Skeletal muscle tissue (tissue), 3 donors: ENCODE measurements at regions not wholly inside any gene's neighbourhood (a gene's known extent, or its start where the extent isn't known, plus 50 kb on each side); places are given as distances from the start of the nearest gene placed in this dataset.

Experiments
- H3K27ac ChIP-seq: one replicate; pipeline ENCODE4 v1.7.0; 2013; ENCODE audit warnings: mild to moderate bottlenecking, low read depth, low read length, inconsistent platforms
- H3K27me3 ChIP-seq, 3 donors: one replicate each; pipeline ENCODE4 v1.7.0; 2013; ENCODE audit warnings: low read length in 3 of 3; ENCODE audit not compliant: control insufficient read depth in 3 of 3, insufficient read depth in 3 of 3
- H3K36me3 ChIP-seq, 3 donors: one replicate each; pipeline ENCODE4 v1.7.0; 2013; ENCODE audit warnings: low read length in 3 of 3; ENCODE audit not compliant: control insufficient read depth in 3 of 3, insufficient read depth in 3 of 3
- H3K4me1 ChIP-seq, 3 donors: one replicate each; pipeline ENCODE4 v1.7.0; 2013; ENCODE audit warnings: low read length in 3 of 3, mild to moderate bottlenecking in 3 of 3; ENCODE audit not compliant: control insufficient read depth in 3 of 3, insufficient read depth in 3 of 3
- H3K4me3 ChIP-seq, 3 donors: one replicate each; pipeline ENCODE4 v1.7.0; 2013; ENCODE audit warnings: low read length in 3 of 3
- H3K9ac ChIP-seq, 3 donors: one replicate each; pipeline ENCODE4 v1.7.0; 2013; ENCODE audit warnings: low read length in 3 of 3, mild to moderate bottlenecking in 3 of 3, moderate library complexity in 2 of 3, low read depth in 1 of 3
- H3K9me3 ChIP-seq, 3 donors: one replicate each; pipeline ENCODE4 v1.7.0; 2013; ENCODE audit warnings: low read length in 3 of 3; ENCODE audit not compliant: control insufficient read depth in 3 of 3
- donor health status: Osteomylitis.

DNA sequence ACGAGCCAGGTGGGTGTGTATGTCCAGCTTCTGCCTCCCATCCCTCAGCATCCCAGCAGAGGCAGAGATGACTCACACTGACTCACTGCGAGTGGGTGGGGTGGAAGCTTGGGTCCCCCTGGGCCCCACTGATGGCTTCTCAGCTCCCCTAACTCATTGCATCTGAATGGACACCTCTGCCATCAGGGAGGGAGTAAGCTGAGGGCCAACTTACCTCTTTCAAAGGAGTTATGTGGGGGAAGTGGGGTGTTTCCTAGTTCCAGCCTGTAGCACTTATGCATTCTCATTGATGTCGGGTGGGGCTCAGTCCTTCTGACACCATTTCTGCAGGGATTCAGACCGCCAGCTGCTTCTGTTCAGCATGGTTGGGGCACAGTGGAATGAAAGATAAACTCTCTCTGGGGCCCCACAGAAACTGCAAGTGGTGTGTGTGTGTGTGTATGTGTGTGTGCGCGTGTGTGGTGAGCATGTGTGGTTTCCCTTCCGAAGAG is 1425.8 kb downstream of the TBC1D22A start:
- no peak overlapping the region for H3K9ac ChIP-seq
- no peaks in the 10 kb centered on the region for H3K4me1 ChIP-seq
- H3K27me3 ChIP-seq, result peaks cover 0 to 3% (median 0%) of the 10 kb centered on the region in 3 donors
- no peak overlapping the region for H3K27ac ChIP-seq
- no peak overlapping the region for H3K4me3 ChIP-seq
- peaks cover 0 to 3% (median 0%) of the 10 kb centered on the region in 3 donors for H3K9me3 ChIP-seq
- no peaks in the 10 kb centered on the region for H3K36me3 ChIP-seq

DNA sequence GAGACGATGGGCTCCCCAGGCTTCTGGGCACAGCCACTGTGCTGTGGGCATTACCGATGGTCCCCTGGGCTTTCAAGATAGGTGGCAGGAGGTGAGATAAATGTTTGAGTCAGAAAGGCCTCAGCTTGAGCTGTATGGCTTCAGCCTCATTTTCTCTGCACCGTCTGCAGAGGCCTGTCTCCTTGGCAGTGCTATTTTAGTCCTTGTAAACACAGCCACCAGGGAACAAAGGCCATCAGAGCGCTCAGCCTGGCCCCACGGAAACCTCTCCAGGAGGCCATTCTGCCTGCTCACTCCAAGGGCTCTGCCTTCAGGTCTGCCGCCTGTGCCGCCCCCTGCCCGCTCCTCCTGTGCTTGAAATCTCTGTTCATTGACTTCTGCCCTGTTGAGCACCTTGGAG is 1424.9 kb downstream of the TBC1D22A start:
- H3K9me3 ChIP-seq, result no peaks in the 10 kb centered on the region
- H3K4me1 ChIP-seq, result no peaks in the 10 kb centered on the region
- peaks cover 0 to 10% (median under 1%) of the 10 kb centered on the region in 3 donors for H3K27me3 ChIP-seq
- no peak overlapping the region for H3K27ac ChIP-seq
- H3K36me3 ChIP-seq, result no peaks in the 10 kb centered on the region
- no peak overlapping the region for H3K4me3 ChIP-seq
- H3K9ac ChIP-seq, result no peak overlapping the region

DNA sequence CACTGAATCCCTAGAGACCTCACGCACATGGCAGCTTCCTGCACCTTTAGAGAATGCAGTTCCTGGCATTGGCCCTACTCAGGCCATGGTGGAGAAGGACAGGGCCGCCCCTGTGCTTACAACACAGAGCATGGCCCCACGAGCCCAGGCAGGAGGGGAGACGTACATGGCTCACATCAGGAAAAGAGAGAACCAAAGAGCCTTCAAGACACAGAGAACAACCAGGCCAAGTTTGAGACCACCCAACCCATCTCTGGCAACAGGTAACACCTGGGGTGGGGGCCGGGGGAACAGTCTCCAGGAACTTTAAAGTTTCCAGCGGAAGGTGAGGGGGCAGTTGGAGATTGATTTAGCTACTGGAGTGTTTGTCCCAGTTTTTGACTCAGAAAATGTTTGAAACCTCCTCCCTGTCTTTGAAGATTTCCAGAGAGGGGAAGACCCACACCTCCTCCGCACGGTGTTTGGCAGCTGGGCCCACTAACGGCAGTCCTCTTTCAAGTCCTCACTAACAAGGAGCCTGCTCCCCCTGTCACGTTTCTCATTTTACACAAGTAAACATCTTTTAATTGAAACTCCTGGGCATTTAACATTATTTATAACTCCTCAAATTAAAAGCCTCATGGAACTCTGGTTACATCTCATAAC is 1423.8 kb downstream of the TBC1D22A start:
- peaks cover 0 to 10% (median 3%) of the 10 kb centered on the region in 3 donors for H3K27me3 ChIP-seq
- H3K9ac ChIP-seq, result no peak overlapping the region
- no peaks in the 10 kb centered on the region for H3K4me1 ChIP-seq
- H3K36me3 ChIP-seq, result no peaks in the 10 kb centered on the region
- H3K27ac ChIP-seq, result no peak overlapping the region
- H3K4me3 ChIP-seq, result no peak overlapping the region
- H3K9me3 ChIP-seq, result no peaks in the 10 kb centered on the region

DNA sequence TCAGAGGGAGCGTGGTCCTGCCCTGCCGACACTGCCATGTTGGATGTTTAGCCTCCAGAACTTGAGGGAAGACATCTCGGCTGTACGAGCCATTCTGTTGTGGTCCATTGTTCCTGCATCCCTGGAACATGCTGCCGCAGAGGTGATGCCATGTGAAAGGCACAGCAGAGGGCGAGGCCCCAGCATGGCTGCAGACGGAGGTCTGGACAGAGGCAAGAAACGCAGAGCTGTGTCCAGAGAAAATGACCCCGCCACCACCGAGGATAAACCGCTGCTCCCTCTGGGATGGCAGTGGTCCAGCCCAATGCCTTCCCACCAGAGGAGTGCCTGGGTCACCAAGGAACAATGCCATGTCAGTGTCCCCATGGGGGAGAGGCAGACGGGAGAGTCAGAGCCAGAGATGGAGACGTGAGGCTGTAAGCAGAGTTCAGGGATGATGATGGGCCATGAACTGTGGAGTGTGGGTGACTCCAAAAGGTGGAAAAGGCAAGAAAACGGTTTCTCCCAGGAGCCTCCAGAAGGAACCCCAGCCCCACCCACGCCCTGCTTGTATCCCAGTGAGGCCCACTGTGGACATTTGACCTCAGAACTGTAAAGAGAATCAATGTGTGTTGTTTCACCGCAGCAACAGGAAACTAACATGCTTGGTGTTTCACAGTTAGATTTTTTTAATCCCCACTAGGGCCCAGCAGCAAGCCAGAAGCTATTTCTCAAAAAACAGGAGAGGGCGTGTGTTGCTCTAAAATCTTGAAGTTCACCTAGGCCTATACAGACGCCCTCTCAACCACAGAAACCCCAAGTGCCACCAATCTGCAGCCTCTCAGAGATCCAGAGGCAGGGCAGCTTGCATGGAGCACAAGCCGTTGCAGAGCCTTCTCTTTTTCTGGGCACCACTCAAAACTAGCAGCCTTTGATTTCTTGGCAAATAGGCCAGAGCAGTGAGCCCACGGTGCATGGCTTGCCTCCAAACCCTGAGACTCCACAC is 1422.9 kb downstream of the TBC1D22A start:
- H3K27ac ChIP-seq, result no peak overlapping the region
- H3K9me3 ChIP-seq, result no peaks in the 10 kb centered on the region
- no peaks in the 10 kb centered on the region for H3K36me3 ChIP-seq
- no peak overlapping the region for H3K4me3 ChIP-seq
- H3K4me1 ChIP-seq, result no peaks in the 10 kb centered on the region
- H3K27me3 ChIP-seq, result peaks cover 0 to 11% (median 3%) of the 10 kb centered on the region in 3 donors
- H3K9ac ChIP-seq, result no peak overlapping the region

DNA sequence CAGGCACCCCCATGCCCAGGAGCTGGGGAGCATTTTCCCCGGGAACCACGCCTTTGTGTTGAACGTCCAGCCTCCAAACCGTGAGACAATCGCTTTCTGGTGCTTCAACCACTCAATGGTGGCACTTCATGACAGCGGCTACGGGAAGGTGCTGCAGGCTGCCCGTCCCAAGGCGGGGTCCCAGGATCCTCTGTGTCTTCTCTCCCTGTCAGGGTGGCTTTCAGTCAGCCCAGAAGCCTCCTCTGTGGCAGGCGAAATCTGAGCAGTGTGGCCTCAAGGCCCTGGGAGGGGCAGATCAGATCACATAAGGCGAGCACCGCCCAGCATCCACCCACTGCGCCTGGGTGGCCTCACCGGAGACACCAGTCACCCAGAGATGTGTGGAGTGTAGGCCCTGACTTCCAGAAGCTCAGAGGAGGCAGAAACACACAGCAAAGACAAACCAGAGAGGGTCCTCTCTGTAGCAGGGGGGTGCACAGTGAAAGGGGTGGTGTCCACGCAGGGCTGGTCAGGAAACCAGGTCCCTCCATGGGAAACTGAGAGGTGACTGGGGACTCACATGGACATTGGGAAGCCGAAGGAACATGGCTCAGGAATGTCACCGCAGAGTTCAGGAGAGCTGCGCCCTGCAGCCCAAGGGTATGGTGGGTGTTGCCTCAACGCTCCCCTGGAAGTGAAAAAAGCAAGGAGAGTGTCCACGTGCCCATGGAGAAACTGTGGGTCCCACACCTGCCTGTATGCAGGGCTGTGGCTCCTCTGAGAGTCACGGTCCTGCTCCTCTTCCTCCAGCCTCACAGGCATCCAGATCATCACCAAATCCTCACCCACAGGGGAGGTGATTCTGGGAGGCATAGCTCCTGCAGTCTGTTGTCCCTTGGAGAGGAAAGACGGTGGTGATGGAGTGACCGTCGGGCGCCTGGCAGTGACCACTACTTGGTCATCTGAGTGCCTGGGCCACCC is 1420.7 kb downstream of the TBC1D22A start:
- Histone ChIP-seq H3K4me1 (no peaks in the 10 kb centered on the region), H3K27me3 (peaks cover 0 to 14% (median 3%) of the 10 kb centered on the region in 3 donors), H3K9ac (no peak overlapping the region), H3K27ac (no peak overlapping the region), H3K9me3 (no peaks in the 10 kb centered on the region), H3K4me3 (no peak overlapping the region), H3K36me3 (no peaks in the 10 kb centered on the region)

DNA sequence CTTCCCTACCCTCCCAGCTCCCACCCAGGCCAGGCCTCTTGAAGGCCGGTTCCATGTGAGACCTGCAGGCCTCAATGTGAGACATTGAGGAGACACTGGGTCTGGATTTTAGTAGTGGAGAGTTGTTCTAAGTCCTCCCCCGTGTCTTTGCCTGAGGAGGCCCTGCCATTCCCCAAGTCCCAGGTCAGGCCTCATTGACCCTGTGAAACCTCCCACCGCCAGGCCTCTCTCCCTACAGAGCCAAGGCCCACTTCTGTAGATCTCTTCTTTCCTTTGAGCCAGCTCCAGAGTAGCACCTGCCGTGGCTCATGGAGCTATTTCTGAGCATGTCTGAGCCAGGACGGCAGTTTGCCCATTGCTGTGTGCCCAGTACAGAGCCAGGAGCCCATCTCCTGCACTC is 1419.6 kb downstream of the TBC1D22A start:
- H3K9ac ChIP-seq, result no peak overlapping the region
- no peak overlapping the region for H3K27ac ChIP-seq
- no peaks in the 10 kb centered on the region for H3K4me1 ChIP-seq
- H3K4me3 ChIP-seq, result no peak overlapping the region
- peaks cover 0 to 14% (median 3%) of the 10 kb centered on the region in 3 donors for H3K27me3 ChIP-seq
- H3K9me3 ChIP-seq, result no peaks in the 10 kb centered on the region
- H3K36me3 ChIP-seq, result no peaks in the 10 kb centered on the region

DNA sequence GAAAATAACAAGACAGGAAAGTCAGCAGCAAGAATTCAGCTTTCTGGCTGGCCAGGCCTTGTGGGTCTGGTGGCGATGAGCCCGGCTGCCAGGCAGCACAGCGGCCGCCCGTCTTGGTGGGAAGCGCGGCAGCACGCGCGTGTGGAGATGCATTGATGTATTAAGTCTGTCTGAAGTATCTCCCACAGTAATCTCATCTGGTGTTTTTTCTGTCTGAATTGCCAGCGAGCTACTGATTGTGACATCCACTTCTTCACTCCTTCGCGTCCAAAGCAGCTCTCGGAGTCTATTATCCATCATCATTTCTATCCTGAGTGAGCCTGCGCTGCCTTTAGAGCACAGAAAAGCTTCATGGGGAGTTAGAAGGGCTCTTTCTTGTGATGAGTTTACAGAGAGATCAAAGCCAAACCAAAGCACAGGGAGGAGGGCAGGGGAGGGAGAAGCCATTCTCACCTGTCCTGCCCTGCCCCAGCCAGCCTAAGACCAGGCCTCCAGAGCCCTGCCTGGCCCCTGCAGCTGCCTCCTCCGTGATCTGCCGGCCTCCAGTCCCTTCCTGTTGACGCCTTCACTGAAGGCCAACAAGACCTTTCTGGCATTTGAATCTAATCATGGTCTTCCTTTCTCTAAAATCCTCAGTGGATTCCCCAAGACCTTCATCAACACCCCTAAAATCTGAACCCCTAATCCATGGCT is 1419.0 kb downstream of the TBC1D22A start:
- peaks cover 0 to 14% (median 3%) of the 10 kb centered on the region in 3 donors for H3K27me3 ChIP-seq
- H3K9ac ChIP-seq, result no peak overlapping the region
- no peaks in the 10 kb centered on the region for H3K36me3 ChIP-seq
- no peak overlapping the region for H3K27ac ChIP-seq
- no peak overlapping the region for H3K4me3 ChIP-seq
- H3K9me3 ChIP-seq, result no peaks in the 10 kb centered on the region
- H3K4me1 ChIP-seq, result no peaks in the 10 kb centered on the region

DNA sequence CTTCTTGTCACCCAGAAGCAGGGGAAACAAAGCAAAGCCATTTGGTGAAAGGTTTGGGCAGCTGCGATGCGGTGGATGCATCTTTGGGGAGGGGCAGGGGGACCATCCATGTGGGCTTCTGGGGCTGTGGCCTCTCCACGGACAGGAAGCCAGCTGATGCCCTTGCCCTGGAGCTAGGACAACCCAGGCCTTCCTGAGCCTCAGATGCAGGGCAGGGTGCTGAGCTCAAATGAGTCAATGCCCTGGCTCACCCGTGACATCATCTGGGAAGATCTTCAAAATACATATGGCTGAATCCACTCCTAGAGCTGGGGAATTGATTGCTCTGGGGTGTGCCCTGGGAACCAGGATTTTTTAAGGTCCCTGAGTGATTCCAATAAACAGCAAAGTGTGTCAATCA is 1418.2 kb downstream of the TBC1D22A start:
- no peak overlapping the region for H3K9ac ChIP-seq
- peaks cover 0 to 2% (median 0%) of the 10 kb centered on the region in 3 donors for H3K9me3 ChIP-seq
- no peaks in the 10 kb centered on the region for H3K36me3 ChIP-seq
- H3K4me3 ChIP-seq, result no peak overlapping the region
- no peaks in the 10 kb centered on the region for H3K4me1 ChIP-seq
- H3K27me3 ChIP-seq, result peaks cover 2 to 11% (median 3%) of the 10 kb centered on the region in 3 donors
- H3K27ac ChIP-seq, result no peak overlapping the region
